OCI-LY3 (cell line): ENCODE measurements at regions not wholly inside any gene's neighbourhood (a gene's known extent, or its start where the extent isn't known, plus 50 kb on each side); places are given as distances from the start of the nearest gene placed in this dataset.

Experiments used
- H2AFZ ChIP-seq: fragments of 200-600, 300-600 bp; shearing (Covaris generic); 2 replicates; pipeline ENCODE4 v1.6.0; 2014; ENCODE audit warnings: antibody characterized with exemption, low read depth, low read length
- H3K27ac ChIP-seq: fragments of 200-600, 300-600 bp; sonication (generic); 2 replicates; pipeline ENCODE4 v1.5.1; 2014; ENCODE audit warnings: mild to moderate bottlenecking, low read length, moderate library complexity, mixed read lengths
- H3K27me3 ChIP-seq: fragments of 200-600, 300-600 bp; sonication (generic); 2 replicates; pipeline ENCODE4 v1.6.1; 2014; ENCODE audit warnings: low read depth, low read length, mixed read lengths
- H3K36me3 ChIP-seq: fragments of 200-600, 300-600 bp; sonication (generic); replicated peaks from 2 replicates; pipeline ENCODE3; 2014; ENCODE audit warnings: low read depth, low read length, mixed read lengths
- H3K4me1 ChIP-seq: fragments of 300-600, 200-600 bp; sonication (generic); 2 replicates; pipeline ENCODE4 v1.6.1; 2014; ENCODE audit warnings: low read length, mixed read lengths
- H3K4me2 ChIP-seq: fragments of 200-600, 300-600 bp; sonication (generic); 2 replicates; pipeline ENCODE4 v1.6.1; 2014; ENCODE audit warnings: low read length, mixed read lengths
- H3K4me3 ChIP-seq: fragments of 300-600, 200-600 bp; sonication (generic); 2 replicates; pipeline ENCODE4 v1.5.1; 2014; ENCODE audit warnings: antibody characterized with exemption, mild to moderate bottlenecking, low read length, moderate library complexity
- H3K79me2 ChIP-seq: fragments of 300-600, 200-600 bp; shearing (Covaris generic); 2 replicates; pipeline ENCODE4 v1.6.1; 2014; ENCODE audit warnings: mild to moderate bottlenecking, low read length, mixed read lengths
- H3K9ac ChIP-seq: fragments of 300-600, 200-600 bp; shearing (Covaris generic); 2 replicates; pipeline ENCODE4 v1.6.0; 2014; ENCODE audit warnings: mild to moderate bottlenecking, low read length, moderate library complexity
- H3K9me3 ChIP-seq: fragments of 200-600, 300-600 bp; shearing (Covaris generic); 2 replicates; pipeline ENCODE4 v1.6.1; 2014; ENCODE audit warnings: low read length, mixed read lengths; ENCODE audit not compliant: insufficient read depth
- H4K20me1 ChIP-seq: fragments of 200-600, 300-600 bp; sonication (generic); 2 replicates; pipeline ENCODE4 v1.6.1; 2016; ENCODE audit warnings: low read length, mixed read lengths; ENCODE audit not compliant: insufficient read depth
- EZH2phosphoT487 ChIP-seq: fragments of 200-600 bp; shearing (Covaris generic); IDR thresholded peaks from 2 replicates; pipeline ENCODE4 v1.6.1; 2018; ENCODE audit warnings: antibody characterized with exemption, mixed run types, low read depth
- TF ChIP-seq, protein P1 (sequence below): fragments of 200-600, 300-600 bp; sonication (generic); IDR thresholded peaks from 2 replicates; pipeline ENCODE4 v1.5.1; 2014; ENCODE audit warnings: antibody characterized with exemption, low read length, low read depth

DNA sequence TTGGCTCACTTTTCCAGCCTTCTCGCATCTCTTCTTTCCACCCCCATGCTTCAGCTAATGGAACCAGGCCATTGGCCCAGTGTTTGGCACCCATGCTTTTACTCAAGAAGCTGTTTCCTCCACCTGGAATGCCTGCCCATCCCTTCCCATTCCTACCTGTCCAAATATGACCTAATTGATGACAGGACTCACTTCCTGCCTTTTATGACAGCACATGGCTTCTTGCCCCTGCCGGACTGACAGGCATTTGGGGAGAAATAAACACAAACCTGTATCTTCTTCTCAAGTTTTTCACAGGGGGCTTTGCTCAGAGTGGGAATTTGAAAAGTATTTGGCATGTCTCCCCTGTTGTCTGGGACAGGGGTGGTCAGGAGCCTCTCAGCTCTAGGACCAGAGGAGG lies 120.1 kb downstream of the ABHD5 start:
- no peaks in the 10 kb centered on the region for H3K36me3 ChIP-seq
- H3K4me1 ChIP-seq = no peaks in the 10 kb centered on the region
- TF ChIP-seq EZH2phosphoT487 = no peak
- TF ChIP-seq, protein P1, sequence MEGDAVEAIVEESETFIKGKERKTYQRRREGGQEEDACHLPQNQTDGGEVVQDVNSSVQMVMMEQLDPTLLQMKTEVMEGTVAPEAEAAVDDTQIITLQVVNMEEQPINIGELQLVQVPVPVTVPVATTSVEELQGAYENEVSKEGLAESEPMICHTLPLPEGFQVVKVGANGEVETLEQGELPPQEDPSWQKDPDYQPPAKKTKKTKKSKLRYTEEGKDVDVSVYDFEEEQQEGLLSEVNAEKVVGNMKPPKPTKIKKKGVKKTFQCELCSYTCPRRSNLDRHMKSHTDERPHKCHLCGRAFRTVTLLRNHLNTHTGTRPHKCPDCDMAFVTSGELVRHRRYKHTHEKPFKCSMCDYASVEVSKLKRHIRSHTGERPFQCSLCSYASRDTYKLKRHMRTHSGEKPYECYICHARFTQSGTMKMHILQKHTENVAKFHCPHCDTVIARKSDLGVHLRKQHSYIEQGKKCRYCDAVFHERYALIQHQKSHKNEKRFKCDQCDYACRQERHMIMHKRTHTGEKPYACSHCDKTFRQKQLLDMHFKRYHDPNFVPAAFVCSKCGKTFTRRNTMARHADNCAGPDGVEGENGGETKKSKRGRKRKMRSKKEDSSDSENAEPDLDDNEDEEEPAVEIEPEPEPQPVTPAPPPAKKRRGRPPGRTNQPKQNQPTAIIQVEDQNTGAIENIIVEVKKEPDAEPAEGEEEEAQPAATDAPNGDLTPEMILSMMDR = no peak
- H3K27ac ChIP-seq = no peak overlapping the region
- no peaks in the 10 kb centered on the region for H4K20me1 ChIP-seq
- H3K79me2 ChIP-seq = no peaks in the 10 kb centered on the region
- H2AFZ ChIP-seq = no peak overlapping the region
- no peak overlapping the region for H3K4me2 ChIP-seq
- H3K4me3 ChIP-seq = no peak overlapping the region
- H3K9me3 ChIP-seq = no peaks in the 10 kb centered on the region
- H3K9ac ChIP-seq = no peak overlapping the region
- H3K27me3 ChIP-seq = peaks cover 6% of the 10 kb centered on the region; the same call in 1 of the 2 replicates

DNA sequence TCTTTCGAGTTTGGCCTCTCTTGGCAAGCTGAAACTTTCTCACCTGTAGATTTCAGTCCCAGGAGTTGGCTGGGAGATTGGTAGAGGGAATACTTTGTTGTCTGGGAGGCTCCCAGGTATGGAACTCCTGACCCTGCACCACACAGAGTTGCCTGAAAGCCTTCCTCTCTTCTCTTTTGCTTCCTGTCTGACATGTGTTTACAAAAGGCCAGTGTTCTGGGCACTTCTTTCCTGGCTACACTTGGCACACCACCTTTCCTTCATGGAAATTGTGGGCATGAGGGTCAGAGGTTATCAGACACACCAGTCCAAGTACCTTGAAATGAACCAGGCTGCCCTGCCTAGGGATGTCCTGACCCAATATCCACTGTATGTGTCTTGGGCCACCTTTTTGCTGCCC lies 123.7 kb downstream of the ABHD5 start:
- Histone ChIP-seq H3K4me3 (no peak overlapping the region), H3K9me3 (no peaks in the 10 kb centered on the region), H4K20me1 (no peaks in the 10 kb centered on the region), H3K79me2 (no peaks in the 10 kb centered on the region), H3K4me1 (no peaks in the 10 kb centered on the region), H2AFZ (no peak overlapping the region), H3K36me3 (no peaks in the 10 kb centered on the region), H3K27ac (no peak overlapping the region), H3K27me3 (peaks cover 18% of the 10 kb centered on the region), H3K9ac (no peak overlapping the region), H3K4me2 (no peak overlapping the region)
- TF ChIP-seq EZH2phosphoT487 = no peak
- TF ChIP-seq, protein P1 = no peak

DNA sequence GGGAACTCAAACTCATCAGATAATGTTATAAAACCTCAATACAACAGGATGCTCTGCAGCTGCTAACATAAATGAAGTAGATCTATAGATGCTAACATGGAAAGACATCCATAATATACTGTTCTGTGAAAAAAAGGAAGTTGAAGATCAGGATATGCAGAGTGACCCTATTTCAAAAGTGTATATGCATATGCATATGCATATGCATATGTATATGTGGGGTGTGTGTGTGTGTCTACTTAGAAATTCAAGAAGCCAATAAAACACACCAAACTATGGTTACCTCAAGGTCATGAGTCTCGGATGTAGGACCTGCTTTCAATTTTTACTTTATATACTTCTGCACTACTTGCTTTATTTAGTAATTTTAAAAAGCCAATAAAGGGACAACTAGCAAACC lies 125.6 kb downstream of the ABHD5 start:
- Histone ChIP-seq H4K20me1 (no peaks in the 10 kb centered on the region), H3K79me2 (no peaks in the 10 kb centered on the region), H3K27ac (no peak overlapping the region), H3K36me3 (no peaks in the 10 kb centered on the region), H2AFZ (no peak overlapping the region), H3K9ac (no peak overlapping the region), H3K4me2 (no peak overlapping the region), H3K27me3 (peaks cover 15% of the 10 kb centered on the region), H3K4me1 (no peaks in the 10 kb centered on the region), H3K9me3 (no peaks in the 10 kb centered on the region), H3K4me3 (no peak overlapping the region)
- TF ChIP-seq, protein P1 = no peak
- TF ChIP-seq EZH2phosphoT487 = no peak

DNA sequence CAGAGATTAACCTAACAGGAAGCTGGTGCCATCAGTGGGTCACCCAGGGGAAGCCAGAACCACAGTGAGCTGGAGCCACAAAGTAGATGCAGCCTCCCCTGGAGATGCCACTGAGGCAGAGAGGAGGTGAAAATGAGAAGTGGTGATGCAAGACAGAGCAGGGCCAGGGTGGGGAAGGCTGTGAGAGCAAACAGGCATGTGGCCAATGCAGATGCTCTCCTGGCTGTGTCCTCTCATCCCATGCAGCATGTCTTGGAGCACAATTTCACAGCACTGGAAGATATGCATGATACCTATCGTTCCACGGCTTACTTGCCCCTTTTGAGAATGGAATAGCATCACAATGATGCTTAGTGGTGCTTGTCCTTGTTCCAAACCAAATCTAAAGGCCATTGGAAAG lies 126.3 kb downstream of the ABHD5 start:
- Histone ChIP-seq H2AFZ (no peak overlapping the region), H3K4me3 (no peak overlapping the region), H3K9ac (no peak overlapping the region), H3K4me2 (no peak overlapping the region), H3K36me3 (no peaks in the 10 kb centered on the region), H3K27me3 (peaks cover 15% of the 10 kb centered on the region), H3K4me1 (no peaks in the 10 kb centered on the region), H4K20me1 (no peaks in the 10 kb centered on the region), H3K27ac (no peak overlapping the region), H3K79me2 (no peaks in the 10 kb centered on the region), H3K9me3 (no peaks in the 10 kb centered on the region)
- no peak for TF ChIP-seq EZH2phosphoT487
- TF ChIP-seq, protein P1 = no peak
